Left renal pelvis (tissue), 4 donors: ENCODE measurements at regions not wholly inside any gene's neighbourhood (a gene's known extent, or its start where the extent isn't known, plus 50 kb on each side); places are given as distances from the start of the nearest gene placed in this dataset.

Source experiments
- DNase-seq, 4 donors: peaks; one replicate each; pipeline ENCODE4 v3.0.0-alpha.2; 2013; ENCODE audit warnings: low read depth in 4 of 4, low spot score in 3 of 4

DNA sequence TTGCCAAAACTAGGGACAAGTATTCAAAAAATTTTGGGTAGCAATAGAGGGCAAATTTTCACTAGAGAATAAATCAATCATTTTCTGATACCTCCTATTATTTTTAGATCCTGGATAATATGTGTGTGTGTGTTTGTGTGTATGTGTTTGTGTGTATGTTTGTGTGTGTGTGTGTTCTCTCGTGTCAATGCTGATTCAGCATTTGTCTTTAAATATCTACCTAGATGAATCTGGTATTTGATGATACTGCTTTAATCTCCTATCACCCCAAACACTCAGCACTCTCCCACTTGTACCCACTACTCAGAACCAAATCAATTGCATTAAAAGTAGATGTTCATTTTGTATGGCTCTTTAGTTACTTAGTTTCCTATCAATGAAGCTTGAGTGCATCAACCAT is 101.3 kb upstream of the NPFFR2 start:
- DNase-seq: no peak

DNA sequence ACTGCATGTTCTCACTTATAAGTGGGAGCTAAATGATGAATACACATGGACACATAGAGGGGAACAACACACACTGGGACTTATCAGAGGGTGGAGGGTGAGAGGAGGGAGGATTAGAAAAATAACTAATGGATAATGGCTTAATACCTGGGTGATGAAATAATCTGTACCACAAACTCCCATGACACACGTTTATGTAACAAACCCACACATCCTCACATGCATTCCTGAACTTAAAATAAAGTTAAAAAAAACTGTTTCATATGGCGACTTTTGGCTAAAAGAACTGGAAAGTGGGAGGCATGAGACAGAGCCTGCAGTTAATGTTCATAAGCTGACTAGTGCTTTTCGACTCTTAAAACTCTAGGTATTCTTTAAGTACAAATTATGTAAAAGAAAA is 98.9 kb upstream of the NPFFR2 start:
- no peak for DNase-seq

DNA sequence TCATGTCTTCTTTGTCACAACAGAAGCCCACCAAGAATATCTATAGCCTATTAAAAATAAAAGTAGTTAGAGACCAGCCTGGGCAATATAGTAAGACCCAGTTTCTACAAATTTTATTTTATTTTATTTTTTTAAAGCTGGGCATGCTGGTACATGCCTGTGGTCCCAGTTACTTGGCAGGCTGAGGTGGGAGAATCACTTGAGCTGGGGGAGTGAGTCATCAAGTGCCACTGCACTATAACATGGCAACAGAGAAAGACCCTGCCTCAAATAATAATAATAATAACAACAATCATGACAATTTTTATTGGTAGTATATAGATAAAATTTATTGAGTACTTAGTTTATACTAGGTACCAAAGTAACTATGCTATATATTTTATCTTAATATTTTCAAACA is 93.0 kb upstream of the NPFFR2 start:
- no peak for DNase-seq

DNA sequence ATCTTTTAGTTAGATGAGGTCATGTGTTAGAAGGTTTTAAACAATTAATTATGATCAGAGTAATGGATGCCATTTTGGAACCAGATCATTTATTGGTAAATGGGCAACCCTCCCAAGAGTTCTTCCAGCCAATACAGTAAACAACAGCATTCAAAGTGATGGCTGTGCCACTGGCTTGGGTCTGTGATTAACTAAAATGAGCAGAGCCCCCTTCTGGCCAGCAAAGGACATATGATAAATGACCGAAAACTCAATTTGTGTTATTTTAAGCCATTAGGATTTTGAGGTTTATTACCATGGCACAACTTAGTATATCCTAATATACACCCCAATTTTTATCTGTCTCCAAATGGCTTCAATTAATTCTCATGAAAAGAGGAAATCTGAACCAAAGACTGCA is 90.8 kb upstream of the NPFFR2 start:
- DNase-seq: peak in 1 of 4 donors; percentile 4

DNA sequence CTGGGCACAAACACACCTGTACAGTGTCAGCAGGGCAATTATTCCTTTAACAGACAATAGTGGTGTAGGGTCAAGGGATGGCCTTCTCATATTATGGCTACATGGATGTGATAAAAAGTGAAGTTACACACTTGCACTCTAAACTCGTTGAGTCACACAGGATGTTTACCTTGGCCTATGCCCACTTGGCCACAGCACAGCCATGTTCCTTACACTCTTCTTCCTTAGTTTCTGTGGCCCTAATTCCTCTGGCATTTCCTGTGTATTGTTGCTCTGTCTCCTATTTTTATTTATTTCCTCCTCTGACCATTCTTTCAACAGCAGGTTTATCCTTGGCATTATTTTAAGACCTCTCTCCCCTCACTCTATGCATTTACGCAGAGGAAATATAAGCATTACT is 86.8 kb upstream of the NPFFR2 start:
- no peak for DNase-seq

DNA sequence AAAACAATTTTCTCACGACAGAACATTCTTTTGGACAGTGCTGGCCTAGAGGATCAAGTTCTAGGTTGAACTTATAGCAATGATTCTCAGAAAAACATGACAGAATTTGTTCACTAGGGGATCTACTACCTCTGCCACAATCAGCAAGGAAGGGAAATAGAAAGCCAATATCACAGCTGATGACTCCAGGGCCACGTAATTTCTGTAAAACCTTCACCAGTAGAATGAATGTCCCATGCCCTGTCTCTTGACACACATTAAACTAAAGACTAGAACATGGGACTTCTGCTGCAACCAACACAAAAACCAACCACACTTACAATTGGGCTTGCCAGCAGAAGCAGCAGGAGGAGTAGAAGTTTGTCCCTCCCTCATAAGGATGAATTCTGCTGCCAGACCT is 86.0 kb upstream of the NPFFR2 start:
- no peak for DNase-seq

DNA sequence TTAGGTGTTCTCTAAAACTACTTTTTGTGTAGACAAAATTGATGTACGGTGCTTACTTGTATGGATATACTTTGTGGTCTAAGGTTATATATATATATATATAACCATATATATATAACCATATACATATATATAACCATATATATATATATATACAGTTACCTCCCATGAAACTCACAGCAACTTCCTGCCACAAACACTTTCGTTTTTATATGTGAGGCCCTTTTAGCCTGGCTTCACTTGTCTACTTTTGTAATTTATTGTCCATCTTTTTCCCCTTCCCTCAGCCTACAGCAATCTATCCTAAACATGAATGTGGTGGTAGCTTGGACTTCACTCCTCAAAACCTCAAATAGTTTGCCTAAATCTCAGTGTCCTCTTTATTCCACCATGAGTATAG is 72.8 kb upstream of the NPFFR2 start:
- DNase-seq: no peak

DNA sequence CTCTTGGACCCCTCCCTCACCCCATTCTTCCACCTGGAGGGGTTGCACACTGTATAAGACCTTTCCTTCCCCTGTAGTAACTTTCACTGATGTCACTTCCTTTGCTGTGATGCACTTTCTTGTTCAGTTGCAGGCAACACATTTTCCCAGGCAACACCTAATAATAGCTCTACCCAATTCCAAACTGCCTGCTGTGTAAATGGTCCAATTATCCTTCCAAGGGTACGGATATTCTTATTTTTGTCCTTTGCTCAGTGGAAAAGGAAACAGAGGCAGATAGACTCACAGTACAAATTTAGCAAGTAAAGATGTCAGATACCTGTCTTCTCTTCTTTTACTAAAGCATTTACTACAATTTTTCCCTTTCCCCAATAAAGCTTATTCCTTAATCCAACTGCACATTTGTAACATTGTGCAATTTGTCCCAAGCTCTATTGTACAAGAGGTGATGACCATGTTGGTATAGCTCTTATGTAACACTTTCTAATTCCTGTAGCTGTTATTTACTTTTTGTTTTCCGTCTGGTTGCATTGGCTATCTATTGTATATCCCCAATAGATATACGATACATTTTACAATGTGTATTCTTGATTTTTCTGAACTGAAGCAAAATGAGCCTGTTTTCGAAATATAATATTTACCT is 69.1 kb upstream of the NPFFR2 start:
- DNase-seq: no peak

DNA sequence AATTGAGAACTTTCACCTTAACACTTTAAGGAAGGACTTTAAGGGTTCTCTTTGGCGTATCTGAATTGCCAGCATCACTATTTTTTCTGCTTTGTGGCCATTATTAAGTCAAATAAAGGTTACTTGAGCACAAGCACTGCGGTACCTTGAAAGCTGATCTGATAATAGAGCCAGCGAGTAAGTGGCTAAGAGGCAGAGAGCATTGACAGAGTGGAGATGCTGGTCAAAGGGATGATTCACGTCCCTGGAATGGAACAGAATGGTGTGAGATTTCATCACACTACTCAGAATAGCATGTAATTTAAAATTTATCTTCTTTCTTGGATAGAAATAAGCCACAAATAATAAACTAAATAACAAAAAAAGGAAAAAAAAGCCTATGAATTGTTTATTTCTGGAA is 57.1 kb upstream of the NPFFR2 start:
- no peak for DNase-seq

DNA sequence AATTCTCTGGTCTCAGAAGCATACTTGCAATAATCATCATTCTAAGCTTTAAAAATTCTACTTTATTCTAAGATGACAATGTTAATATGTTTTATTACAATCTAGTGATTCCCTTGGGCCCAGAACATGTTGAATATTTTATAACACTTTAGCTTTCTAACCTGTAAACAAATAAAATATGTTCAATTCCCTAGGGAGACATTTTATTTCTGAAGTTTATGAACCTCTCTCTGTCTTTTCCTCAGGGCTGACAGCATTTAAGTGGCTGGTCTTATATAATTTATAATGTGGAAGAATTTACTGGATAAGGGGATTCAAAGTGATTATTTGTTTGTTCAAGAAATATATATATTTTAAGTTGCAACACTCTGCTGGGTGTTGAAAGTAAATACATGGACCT is 55.3 kb upstream of the NPFFR2 start:
- DNase-seq: no peak

DNA sequence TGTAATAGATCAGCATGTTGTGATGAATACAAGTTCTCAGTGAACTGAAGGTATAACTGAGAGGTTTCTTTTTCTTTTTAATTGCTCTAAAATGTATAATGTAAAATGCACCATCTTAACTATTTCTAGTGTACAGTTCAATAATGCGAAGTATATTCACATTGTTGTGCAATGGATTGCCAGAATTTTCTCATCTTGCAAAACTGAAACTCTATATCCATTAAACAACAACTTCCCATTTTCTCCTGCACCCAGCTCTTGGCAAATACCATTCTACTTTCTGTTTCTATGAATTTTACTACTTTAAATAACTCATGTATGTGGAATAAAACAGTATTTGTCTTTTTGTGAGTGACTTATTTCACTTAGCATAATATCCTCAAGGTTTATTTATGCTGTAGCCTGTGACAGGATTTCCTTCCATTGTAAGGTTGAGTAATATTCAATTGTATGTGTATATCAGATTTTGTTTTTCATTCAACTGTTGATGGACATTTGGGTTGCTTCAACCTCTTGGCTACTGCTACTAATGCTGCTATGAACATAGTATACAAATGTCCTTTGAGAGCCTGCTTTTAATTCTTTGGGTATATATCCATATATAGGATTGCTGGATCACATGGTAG is 53.5 kb upstream of the NPFFR2 start:
- DNase-seq: no peak

DNA sequence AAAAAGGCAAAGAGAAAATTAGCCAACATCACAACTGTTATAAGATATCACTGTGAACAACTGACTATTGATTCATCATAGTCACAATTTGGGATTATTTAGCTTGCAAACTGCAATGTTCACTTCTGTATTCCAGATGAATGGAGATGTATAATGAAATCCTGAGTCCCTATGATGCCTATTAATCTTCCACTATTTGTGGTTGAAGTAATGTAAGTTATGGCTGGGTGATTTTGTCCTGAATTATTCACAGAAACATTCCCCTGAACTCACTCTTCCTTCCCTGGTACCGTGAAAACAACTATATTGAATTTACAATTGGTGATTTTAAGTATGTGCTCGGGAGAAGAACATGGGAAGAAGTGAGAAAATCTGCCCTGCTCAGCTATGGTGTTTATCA is 50.8 kb upstream of the NPFFR2 start:
- DNase-seq: no peak
